ENCODE measurements at regions not wholly inside any gene's neighbourhood (a gene's known extent, or its start where the extent isn't known, plus 50 kb on each side); places are given as distances from the start of the nearest gene placed in this dataset.

- DNase-seq (ENCODE audit: extremely low spot score), result no peak
- TF ChIP-seq NFRKB (IDR thresholded peaks at IDR 0.05), result no peak
- TF ChIP-seq SUZ12 (IDR thresholded peaks at IDR 0.05), result no peak
- TF ChIP-seq L3MBTL2 (conservative IDR thresholded peaks at IDR 0.05), result no peak
- no peak for TF ChIP-seq BHLHE40 (IDR thresholded peaks at IDR 0.05; ENCODE audit: borderline replicate concordance)
- TF ChIP-seq TARDBP (IDR thresholded peaks at IDR 0.05), result no peak
- TF ChIP-seq, protein P1, sequence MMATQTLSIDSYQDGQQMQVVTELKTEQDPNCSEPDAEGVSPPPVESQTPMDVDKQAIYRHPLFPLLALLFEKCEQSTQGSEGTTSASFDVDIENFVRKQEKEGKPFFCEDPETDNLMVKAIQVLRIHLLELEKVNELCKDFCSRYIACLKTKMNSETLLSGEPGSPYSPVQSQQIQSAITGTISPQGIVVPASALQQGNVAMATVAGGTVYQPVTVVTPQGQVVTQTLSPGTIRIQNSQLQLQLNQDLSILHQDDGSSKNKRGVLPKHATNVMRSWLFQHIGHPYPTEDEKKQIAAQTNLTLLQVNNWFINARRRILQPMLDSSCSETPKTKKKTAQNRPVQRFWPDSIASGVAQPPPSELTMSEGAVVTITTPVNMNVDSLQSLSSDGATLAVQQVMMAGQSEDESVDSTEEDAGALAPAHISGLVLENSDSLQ (IDR thresholded peaks at IDR 0.05), result no peak
- TF ChIP-seq FOXA1 (IDR thresholded peaks at IDR 0.05), result no peak
- TF ChIP-seq FOXK2 (IDR thresholded peaks at IDR 0.05), result no peak
- no peak for TF ChIP-seq LEF1 (IDR thresholded peaks at IDR 0.05; ENCODE audit: borderline replicate concordance)
- ChIA-PET CTCF (interaction anchor here (0.6 to 1.4 kb wide), 5 partner anchors 9 to 139 kb away, joined by 3 to 4 read pairs (median 3); partner anchors contain the start of gene FOXD2), POLR2A (interaction anchor here (1.2 kb wide), 1 partner anchor 42 kb away, joined by 4 read pairs; no protein-coding TSS in a partner anchor)
These were observed 138.3 kb downstream of the FOXD2 start for GRCh38 chr1:47575855-47576757.

DNA sequence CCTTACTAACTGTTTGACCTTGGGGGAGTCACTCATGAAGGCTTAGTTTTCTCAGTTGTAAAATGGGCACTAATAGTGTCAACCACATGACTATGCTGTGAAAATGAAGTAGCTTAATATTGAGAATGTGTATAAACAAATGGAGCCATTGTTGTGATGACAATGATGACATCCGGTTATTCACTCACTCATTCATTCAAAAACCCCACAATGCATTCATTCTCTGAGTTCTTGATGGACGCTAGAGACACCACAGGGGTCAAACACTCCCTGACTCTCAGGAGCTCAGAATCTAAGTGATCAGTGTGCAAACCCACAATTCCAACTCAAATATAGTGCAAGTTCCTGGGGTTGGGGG, 138.9 kb downstream of the FOXD2 start:
- CTCF ChIA-PET, result interaction anchor here (1.0 to 1.4 kb wide), 3 partner anchors 10 to 139 kb away, joined by 3 read pairs; partner anchors contain the start of gene FOXD2
- no peak for TF ChIP-seq ARNT (IDR thresholded peaks at IDR 0.05)
- TF ChIP-seq L3MBTL2 (conservative IDR thresholded peaks at IDR 0.05), result no peak
- no peak for TF ChIP-seq SUZ12 (IDR thresholded peaks at IDR 0.05)
- no peak for TF ChIP-seq ZNF384 (IDR thresholded peaks at IDR 0.05)
- no peak for TF ChIP-seq FOXA1 (IDR thresholded peaks at IDR 0.05)
- TF ChIP-seq HDGF (IDR thresholded peaks at IDR 0.05; ENCODE audit: borderline replicate concordance), result no peak
- no peak for TF ChIP-seq SP1 (IDR thresholded peaks at IDR 0.05)
- no peak for TF ChIP-seq TARDBP (IDR thresholded peaks at IDR 0.05)
- TF ChIP-seq, protein P1 (IDR thresholded peaks at IDR 0.05), result no peak
- TF ChIP-seq NFRKB (IDR thresholded peaks at IDR 0.05), result no peak
- TF ChIP-seq FOXM1 (IDR thresholded peaks at IDR 0.05; ENCODE audit: borderline replicate concordance), result no peak
- TF ChIP-seq CTBP1 (IDR thresholded peaks at IDR 0.05; ENCODE audit: borderline replicate concordance), result no peak
- TF ChIP-seq BHLHE40 (IDR thresholded peaks at IDR 0.05; ENCODE audit: borderline replicate concordance), result no peak
- TF ChIP-seq FOXK2 (IDR thresholded peaks at IDR 0.05), result no peak
- TF ChIP-seq ELF4 (IDR thresholded peaks at IDR 0.05), result no peak
- TF ChIP-seq LEF1 (IDR thresholded peaks at IDR 0.05; ENCODE audit: borderline replicate concordance), result no peak

DNA sequence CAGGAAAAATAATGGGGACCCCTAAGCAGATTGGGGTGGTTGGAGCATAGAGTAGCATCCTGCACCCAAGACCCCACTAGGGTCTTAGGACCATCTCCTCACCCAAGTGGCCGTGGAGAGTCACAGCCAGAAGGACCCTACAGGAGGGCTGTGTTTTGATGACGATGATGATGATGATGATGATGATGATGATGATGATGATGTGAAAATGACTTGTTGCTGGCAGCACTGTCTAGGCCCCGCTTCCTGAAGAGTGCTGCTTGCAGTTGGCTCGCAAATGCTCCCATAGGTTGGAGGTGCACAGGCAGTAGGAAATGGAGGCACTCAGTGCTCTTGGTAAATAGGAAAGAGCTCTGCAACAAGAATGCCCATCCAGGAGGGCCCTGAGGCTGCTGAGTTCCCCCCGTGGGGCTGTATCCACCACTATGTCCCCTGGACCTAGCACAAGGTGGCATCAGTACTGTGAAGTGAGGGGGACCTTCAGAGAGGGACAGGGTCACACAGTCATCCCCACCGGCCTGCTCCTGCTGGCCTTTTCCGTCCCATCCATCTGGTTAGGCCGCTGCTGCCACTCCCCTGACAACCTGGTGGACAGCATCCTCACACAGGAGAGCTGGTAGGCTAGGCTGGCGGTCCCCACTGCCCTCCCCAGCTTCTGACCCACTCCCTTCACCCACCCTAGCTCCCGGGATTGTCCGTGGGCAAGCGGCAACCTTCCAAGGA, 139.6 kb downstream of the FOXD2 start:
- ChIA-PET POLR2A (interaction anchor here (0.6 to 2.9 kb wide), 4 partner anchors 9 to 70 kb away, joined by 3 to 12 read pairs (median 5); no protein-coding TSS in a partner anchor), CTCF (interaction anchor here (0.6 to 1.4 kb wide), 4 partner anchors 8 to 145 kb away, joined by 3 to 5 read pairs (median 4); partner anchors contain the start of gene FOXD2)
- no peak for TF ChIP-seq FOXA1 (IDR thresholded peaks at IDR 0.05)
- TF ChIP-seq NFRKB (IDR thresholded peaks at IDR 0.05), result no peak
- no peak for TF ChIP-seq CTBP1 (IDR thresholded peaks at IDR 0.05; ENCODE audit: borderline replicate concordance)
- TF ChIP-seq FOXK2 (IDR thresholded peaks at IDR 0.05), result no peak
- TF ChIP-seq L3MBTL2 (conservative IDR thresholded peaks at IDR 0.05), result no peak
- TF ChIP-seq HDGF (IDR thresholded peaks at IDR 0.05; ENCODE audit: borderline replicate concordance), result no peak
- no peak for TF ChIP-seq SP1 (IDR thresholded peaks at IDR 0.05)
- no peak for DNase-seq (ENCODE audit: extremely low spot score)

More for the DNA sequence above, 138.9 kb downstream of the FOXD2 start:
- no peak for DNase-seq (ENCODE audit: extremely low spot score)
- POLR2A ChIA-PET, result interaction anchor here (0.6 to 1.2 kb wide), 2 partner anchors 18 to 43 kb away, joined by 3 to 4 read pairs; no protein-coding TSS in a partner anchor

DNA sequence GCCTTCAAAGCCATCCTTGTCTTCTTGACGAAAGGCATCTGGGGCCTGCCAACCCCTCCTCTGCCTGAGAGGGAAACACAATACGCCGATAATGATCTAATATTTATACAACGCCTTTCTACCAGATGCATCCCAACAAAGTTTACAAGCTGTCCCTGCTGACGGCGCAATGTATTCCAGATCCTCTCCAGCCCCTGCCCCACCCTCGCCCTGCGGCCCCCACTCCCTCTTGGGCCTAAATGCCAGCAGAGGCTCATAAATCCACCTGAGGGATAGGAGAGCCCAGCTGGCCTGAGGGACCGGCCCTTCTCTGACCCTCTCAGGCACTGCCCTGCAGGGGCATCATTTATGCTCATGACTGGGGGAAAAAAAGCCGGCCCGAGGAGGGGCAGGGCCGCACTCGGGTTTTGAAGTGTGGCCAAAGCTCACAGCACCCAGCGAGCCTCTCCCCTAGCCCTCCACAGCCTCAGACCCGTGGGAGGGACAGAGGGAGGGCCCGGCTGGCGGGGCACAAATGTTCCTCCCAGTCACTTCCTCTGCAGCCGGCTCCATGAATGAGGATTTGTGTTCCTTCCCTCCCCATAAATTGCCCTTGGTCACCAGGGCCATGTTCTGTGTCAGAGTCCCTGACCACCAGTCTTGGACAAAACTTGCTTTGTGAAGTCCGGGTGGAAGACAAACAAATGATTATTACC, 140.3 kb downstream of the FOXD2 start:
- no peak for DNase-seq (ENCODE audit: extremely low spot score)
- CTCF ChIA-PET, result interaction anchor here (0.6 to 2.0 kb wide), 6 partner anchors 8 to 146 kb away, joined by 3 to 6 read pairs (median 4); no protein-coding TSS in a partner anchor
- POLR2A ChIA-PET, result interaction anchor here (1.8 to 2.9 kb wide), 2 partner anchors 10 to 70 kb away, joined by 6 to 12 read pairs; no protein-coding TSS in a partner anchor
- TF ChIP-seq TARDBP (IDR thresholded peaks at IDR 0.05), result no peak
- TF ChIP-seq LEF1 (IDR thresholded peaks at IDR 0.05; ENCODE audit: borderline replicate concordance), result no peak
- TF ChIP-seq BHLHE40 (IDR thresholded peaks at IDR 0.05; ENCODE audit: borderline replicate concordance), result no peak
- TF ChIP-seq, protein P1 (IDR thresholded peaks at IDR 0.05), result no peak
- TF ChIP-seq FOXM1 (IDR thresholded peaks at IDR 0.05; ENCODE audit: borderline replicate concordance), result no peak
- TF ChIP-seq SUZ12 (IDR thresholded peaks at IDR 0.05), result no peak
- no peak for TF ChIP-seq ZNF384 (IDR thresholded peaks at IDR 0.05)
- no peak for TF ChIP-seq NFRKB (IDR thresholded peaks at IDR 0.05)
- TF ChIP-seq ELF4 (IDR thresholded peaks at IDR 0.05), result no peak
- TF ChIP-seq SP1 (IDR thresholded peaks at IDR 0.05), result no peak
- TF ChIP-seq ARNT (IDR thresholded peaks at IDR 0.05), result no peak
- TF ChIP-seq CTBP1 (IDR thresholded peaks at IDR 0.05; ENCODE audit: borderline replicate concordance), result no peak
- no peak for TF ChIP-seq FOXA1 (IDR thresholded peaks at IDR 0.05)
- TF ChIP-seq HDGF (IDR thresholded peaks at IDR 0.05; ENCODE audit: borderline replicate concordance), result no peak
- TF ChIP-seq L3MBTL2 (conservative IDR thresholded peaks at IDR 0.05), result no peak
- TF ChIP-seq FOXK2 (IDR thresholded peaks at IDR 0.05), result no peak

Data from HEK293T (cell line).